ENCODE measurements at regions not wholly inside any gene's neighbourhood (a gene's known extent, or its start where the extent isn't known, plus 50 kb on each side); places are given as distances from the start of the nearest gene placed in this dataset.

DNA sequence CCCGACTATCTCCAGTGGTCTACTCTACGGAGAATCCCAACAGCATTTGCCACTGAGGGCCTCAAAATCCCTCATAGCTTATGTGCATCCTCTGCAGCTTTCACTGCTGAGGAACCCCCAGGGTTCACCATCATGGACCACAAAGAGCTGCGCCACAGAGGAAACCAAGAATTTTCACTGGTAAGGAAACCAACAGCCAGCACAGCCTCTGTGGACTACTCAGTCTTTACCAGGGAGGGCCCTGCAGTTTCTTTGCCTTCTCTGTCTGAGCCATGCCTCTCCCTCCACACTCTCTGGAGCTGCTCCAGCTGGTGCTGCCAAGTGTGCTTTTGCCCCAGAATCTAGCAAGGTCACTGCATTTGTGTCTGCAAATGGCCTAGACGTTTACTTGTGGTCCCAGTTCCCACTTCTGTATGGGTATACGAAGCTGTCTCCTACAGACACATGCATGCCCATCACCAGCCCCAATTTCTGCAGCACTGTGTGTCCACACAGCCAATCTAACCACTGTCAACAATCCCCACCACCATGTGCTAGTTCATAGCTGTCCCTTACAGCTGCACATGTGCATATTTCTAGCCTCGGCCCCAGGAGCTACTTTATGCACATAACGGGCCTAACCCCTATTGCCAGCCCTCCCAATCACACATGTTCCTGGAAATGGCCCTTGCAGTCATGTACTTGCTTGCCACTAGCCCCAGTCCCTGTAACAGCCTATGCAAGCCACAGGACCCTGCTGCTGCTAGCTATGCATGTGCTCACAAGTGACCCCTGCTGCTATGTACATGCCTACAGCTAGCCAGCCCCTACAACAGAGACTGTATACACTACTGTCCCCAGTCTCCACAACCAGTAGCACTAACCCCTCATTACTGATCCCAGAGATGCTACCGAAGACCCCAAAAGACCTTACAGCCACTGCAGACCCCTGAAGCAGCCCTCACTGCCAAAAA, 1437.4 kb downstream of the CDH11 start:
- no peak for TF ChIP-seq CEBPB (IDR thresholded peaks at IDR 0.05)
- TF ChIP-seq TCF12 (IDR thresholded peaks at IDR 0.05; ENCODE audit: low read depth) = no peak
- TF ChIP-seq ZBTB7A (IDR thresholded peaks at IDR 0.05; ENCODE audit: low read depth) = no peak
- TF ChIP-seq EP300 (IDR thresholded peaks at IDR 0.05; ENCODE audit: borderline replicate concordance) = no peak
- no peak for TF ChIP-seq FOXM1 (IDR thresholded peaks at IDR 0.05; ENCODE audit: borderline replicate concordance, low read depth)
- no peak for TF ChIP-seq RAD21 (IDR thresholded peaks at IDR 0.05; ENCODE audit: low read depth)
- TF ChIP-seq, protein P1, sequence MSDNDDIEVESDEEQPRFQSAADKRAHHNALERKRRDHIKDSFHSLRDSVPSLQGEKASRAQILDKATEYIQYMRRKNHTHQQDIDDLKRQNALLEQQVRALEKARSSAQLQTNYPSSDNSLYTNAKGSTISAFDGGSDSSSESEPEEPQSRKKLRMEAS (IDR thresholded peaks at IDR 0.05) = no peak
- no peak for TF ChIP-seq YY1 (IDR thresholded peaks at IDR 0.05; ENCODE audit: low read depth)
- TF ChIP-seq, protein P2, sequence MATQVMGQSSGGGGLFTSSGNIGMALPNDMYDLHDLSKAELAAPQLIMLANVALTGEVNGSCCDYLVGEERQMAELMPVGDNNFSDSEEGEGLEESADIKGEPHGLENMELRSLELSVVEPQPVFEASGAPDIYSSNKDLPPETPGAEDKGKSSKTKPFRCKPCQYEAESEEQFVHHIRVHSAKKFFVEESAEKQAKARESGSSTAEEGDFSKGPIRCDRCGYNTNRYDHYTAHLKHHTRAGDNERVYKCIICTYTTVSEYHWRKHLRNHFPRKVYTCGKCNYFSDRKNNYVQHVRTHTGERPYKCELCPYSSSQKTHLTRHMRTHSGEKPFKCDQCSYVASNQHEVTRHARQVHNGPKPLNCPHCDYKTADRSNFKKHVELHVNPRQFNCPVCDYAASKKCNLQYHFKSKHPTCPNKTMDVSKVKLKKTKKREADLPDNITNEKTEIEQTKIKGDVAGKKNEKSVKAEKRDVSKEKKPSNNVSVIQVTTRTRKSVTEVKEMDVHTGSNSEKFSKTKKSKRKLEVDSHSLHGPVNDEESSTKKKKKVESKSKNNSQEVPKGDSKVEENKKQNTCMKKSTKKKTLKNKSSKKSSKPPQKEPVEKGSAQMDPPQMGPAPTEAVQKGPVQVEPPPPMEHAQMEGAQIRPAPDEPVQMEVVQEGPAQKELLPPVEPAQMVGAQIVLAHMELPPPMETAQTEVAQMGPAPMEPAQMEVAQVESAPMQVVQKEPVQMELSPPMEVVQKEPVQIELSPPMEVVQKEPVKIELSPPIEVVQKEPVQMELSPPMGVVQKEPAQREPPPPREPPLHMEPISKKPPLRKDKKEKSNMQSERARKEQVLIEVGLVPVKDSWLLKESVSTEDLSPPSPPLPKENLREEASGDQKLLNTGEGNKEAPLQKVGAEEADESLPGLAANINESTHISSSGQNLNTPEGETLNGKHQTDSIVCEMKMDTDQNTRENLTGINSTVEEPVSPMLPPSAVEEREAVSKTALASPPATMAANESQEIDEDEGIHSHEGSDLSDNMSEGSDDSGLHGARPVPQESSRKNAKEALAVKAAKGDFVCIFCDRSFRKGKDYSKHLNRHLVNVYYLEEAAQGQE (IDR thresholded peaks at IDR 0.05; ENCODE audit: low read depth) = no peak
- no peak for TF ChIP-seq TAF1 (IDR thresholded peaks at IDR 0.05; ENCODE audit: low read depth)
- TF ChIP-seq, protein P3, sequence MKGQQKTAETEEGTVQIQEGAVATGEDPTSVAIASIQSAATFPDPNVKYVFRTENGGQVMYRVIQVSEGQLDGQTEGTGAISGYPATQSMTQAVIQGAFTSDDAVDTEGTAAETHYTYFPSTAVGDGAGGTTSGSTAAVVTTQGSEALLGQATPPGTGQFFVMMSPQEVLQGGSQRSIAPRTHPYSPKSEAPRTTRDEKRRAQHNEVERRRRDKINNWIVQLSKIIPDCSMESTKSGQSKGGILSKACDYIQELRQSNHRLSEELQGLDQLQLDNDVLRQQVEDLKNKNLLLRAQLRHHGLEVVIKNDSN (IDR thresholded peaks at IDR 0.05) = no peak

DNA sequence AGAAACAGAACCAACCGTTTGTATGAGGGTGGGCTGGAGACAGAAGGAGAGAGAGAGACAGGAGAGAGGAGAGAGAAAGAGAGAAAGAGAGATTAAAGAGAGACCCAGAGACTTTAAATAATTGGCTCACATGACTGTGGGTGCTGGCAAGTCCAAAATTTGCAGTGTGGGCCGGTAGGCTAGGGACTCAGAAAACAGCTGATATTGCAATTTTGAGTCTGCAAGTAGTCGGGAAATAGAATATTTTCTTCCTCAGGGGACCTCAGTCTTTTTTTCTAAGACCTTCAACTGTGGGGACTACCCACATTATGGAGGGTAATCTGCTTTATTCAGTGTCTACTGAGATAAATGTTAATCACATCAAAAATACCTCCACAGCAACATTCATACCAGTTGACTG, 1439.0 kb downstream of the CDH11 start:
- no peak for TF ChIP-seq FOXM1 (IDR thresholded peaks at IDR 0.05; ENCODE audit: borderline replicate concordance, low read depth)

DNA sequence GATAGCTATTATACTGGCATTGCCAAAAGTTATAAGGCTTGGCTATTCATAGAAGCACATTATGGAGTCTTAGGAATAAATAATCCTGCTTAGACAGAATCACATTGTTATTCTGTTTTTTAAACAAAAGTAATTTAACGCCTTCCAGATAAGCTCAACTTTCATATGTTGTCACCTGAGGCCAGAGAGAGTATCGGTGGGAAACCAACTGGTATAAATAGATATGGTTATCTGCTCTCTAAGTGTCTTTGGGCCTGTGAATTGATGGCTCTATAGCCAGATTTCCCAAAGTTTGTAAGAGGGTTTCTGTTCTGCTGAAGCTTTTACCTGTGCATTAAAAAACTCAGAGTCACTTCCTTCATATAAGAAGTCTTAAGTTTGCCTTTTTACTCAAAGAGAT, 1449.4 kb downstream of the CDH11 start:
- TF ChIP-seq TCF12 (IDR thresholded peaks at IDR 0.05; ENCODE audit: low read depth) (no peak), FOXM1 (IDR thresholded peaks at IDR 0.05; ENCODE audit: borderline replicate concordance, low read depth) (no peak), RAD21 (IDR thresholded peaks at IDR 0.05; ENCODE audit: low read depth) (no peak), NFIC (IDR thresholded peaks at IDR 0.05) (no peak), TAF1 (IDR thresholded peaks at IDR 0.05; ENCODE audit: low read depth) (no peak), TEAD4 (IDR thresholded peaks at IDR 0.05) (no peak), CREB1 (IDR thresholded peaks at IDR 0.05; ENCODE audit: low read depth) (no peak), YY1 (IDR thresholded peaks at IDR 0.05; ENCODE audit: low read depth) (no peak), EP300 (IDR thresholded peaks at IDR 0.05; ENCODE audit: borderline replicate concordance) (no peak)
- TF ChIP-seq, protein P1 (IDR thresholded peaks at IDR 0.05) = no peak
- TF ChIP-seq, protein P2 (IDR thresholded peaks at IDR 0.05; ENCODE audit: low read depth) = no peak

DNA sequence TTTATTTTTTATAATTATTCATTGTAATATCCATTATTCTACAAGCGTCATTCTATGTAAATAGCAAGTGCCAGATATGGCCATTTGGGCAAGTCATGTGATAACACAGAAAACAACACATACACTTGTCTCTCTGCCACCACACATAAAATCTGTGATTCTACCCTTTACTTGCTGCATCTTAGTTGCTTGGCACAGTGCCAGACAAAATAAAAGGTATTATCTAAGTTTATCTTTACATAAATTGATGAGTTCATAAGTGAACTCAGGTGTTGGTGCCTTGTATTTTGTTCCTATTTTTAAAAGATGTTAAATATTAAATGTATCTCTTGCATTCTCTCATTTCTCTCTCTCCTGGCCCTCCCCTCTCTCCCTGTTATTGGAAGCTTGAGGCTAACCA, 1458.7 kb downstream of the CDH11 start:
- TF ChIP-seq TCF12 (IDR thresholded peaks at IDR 0.05; ENCODE audit: low read depth) (no peak), NFIC (IDR thresholded peaks at IDR 0.05) (0 out of 2 replicates have a peak, but pooled peaks have one; percentile 12)

DNA sequence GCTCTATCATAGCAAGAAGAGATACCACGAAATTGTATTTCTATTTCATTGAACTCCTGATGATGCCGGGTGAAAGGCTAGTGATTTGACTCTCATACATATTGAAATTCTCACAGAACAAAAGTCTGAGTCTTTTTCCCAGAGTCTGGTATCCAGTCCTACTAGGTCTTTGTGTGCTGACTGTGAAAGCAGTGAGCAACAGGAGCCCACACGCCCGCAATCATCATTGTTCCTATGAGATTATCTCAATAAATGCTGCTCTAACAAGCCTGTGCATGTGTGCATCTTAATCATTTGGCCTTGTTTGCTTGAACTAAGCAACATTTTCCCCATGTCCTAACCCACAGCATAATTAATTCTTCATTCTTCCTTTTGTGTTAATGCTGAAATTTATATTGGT, 1466.0 kb downstream of the CDH11 start:
- TF ChIP-seq TCF12 (IDR thresholded peaks at IDR 0.05; ENCODE audit: low read depth) = no peak
- TF ChIP-seq, protein P3 (IDR thresholded peaks at IDR 0.05) = no peak
- TF ChIP-seq TAF1 (IDR thresholded peaks at IDR 0.05; ENCODE audit: low read depth) = no peak
- TF ChIP-seq CREB1 (IDR thresholded peaks at IDR 0.05; ENCODE audit: low read depth) = no peak
- no peak for TF ChIP-seq TEAD4 (IDR thresholded peaks at IDR 0.05)
- no peak for TF ChIP-seq EP300 (IDR thresholded peaks at IDR 0.05; ENCODE audit: borderline replicate concordance)
- TF ChIP-seq FOXM1 (IDR thresholded peaks at IDR 0.05; ENCODE audit: borderline replicate concordance, low read depth) = no peak
- no peak for TF ChIP-seq EGR1 (IDR thresholded peaks at IDR 0.05)
- TF ChIP-seq, protein P1 (IDR thresholded peaks at IDR 0.05) = no peak
- TF ChIP-seq, protein P2 (IDR thresholded peaks at IDR 0.05; ENCODE audit: low read depth) = no peak
- no peak for TF ChIP-seq RAD21 (IDR thresholded peaks at IDR 0.05; ENCODE audit: low read depth)
- TF ChIP-seq ZBTB7A (IDR thresholded peaks at IDR 0.05; ENCODE audit: low read depth) = no peak
- no peak for TF ChIP-seq YY1 (IDR thresholded peaks at IDR 0.05; ENCODE audit: low read depth)
